HepG2 (cell line): ENCODE measurements at regions not wholly inside any gene's neighbourhood (a gene's known extent, or its start where the extent isn't known, plus 50 kb on each side); places are given as distances from the start of the nearest gene placed in this dataset.
A peak's percentile ranks its signal among the peaks of the same experiment; 100 is the strongest.

Source experiments
- BRD4 ChIP-seq: sonication (generic); formaldehyde crosslinking; IDR thresholded peaks from 2 replicates; pipeline ENCODE4 v1.4.0; 2020; ENCODE audit warnings: missing genetic modification reagents
- CBFB ChIP-seq: sonication (generic); formaldehyde crosslinking; IDR thresholded peaks from 2 replicates; pipeline ENCODE4 v1.4.0; 2020; ENCODE audit warnings: missing genetic modification reagents
- KAT8 ChIP-seq: IDR thresholded peaks from 2 replicates; pipeline ENCODE4 v1.6.1; 2016; ENCODE audit warnings: missing genetic modification reagents, missing compliant biosample characterization
- MED1 ChIP-seq: sonication (generic); formaldehyde crosslinking; IDR thresholded peaks from 2 replicates; pipeline ENCODE4 v1.4.0; 2020; ENCODE audit warnings: missing genetic modification reagents
- NONO ChIP-seq, 2 experiments: fragments of 450-650 bp in 1 of 2; sonication (generic) in 1 of 2; formaldehyde crosslinking in 1 of 2; IDR thresholded peaks in 1 of 2; conservative IDR thresholded peaks in 1 of 2; 2 replicates each; pipeline versions ENCODE4 v1.6.1 to v1.8.0; 2017 to 2022; ENCODE audit warnings: mild to moderate bottlenecking in 1 of 2, missing genetic modification reagents in 1 of 2, moderate library complexity in 1 of 2
- PHF5A ChIP-seq: IDR thresholded peaks from one replicate; pipeline ENCODE4 v1.6.1; 2018; ENCODE audit warnings: low read depth, missing genetic modification reagents; ENCODE audit not compliant: unreplicated experiment
- RELA ChIP-seq: sonication (generic); formaldehyde crosslinking; IDR thresholded peaks from 2 replicates; pipeline ENCODE4 v1.4.0; 2020; ENCODE audit warnings: missing genetic modification reagents
- SKIL ChIP-seq: sonication (generic); formaldehyde crosslinking; IDR thresholded peaks from 2 replicates; pipeline ENCODE4 v1.8.0; 2022; ENCODE audit warnings: missing genetic modification reagents, mild to moderate bottlenecking, moderate library complexity, borderline replicate concordance
- SRSF9 ChIP-seq: fragments of 200-400 bp; formaldehyde crosslinking; IDR thresholded peaks from 2 replicates; pipeline ENCODE4 v1.6.1; 2018; ENCODE audit warnings: borderline replicate concordance, mild to moderate bottlenecking, low read depth, low read length; ENCODE audit not compliant: insufficient read depth, poor library complexity, severe bottlenecking
- TBX2 ChIP-seq: sonication (generic); formaldehyde crosslinking; IDR thresholded peaks from 2 replicates; pipeline ENCODE4 v1.5.0; 2020; ENCODE audit warnings: missing genetic modification reagents, mild to moderate bottlenecking, borderline replicate concordance
- ZNF230 ChIP-seq: sonication (generic); formaldehyde crosslinking; IDR thresholded peaks from 2 replicates; pipeline ENCODE4 v1.4.0; 2020; ENCODE audit warnings: mild to moderate bottlenecking, missing genetic modification reagents
- ZNF263 ChIP-seq: sonication (generic); formaldehyde crosslinking; IDR thresholded peaks from 2 replicates; pipeline ENCODE4 v1.4.0; 2020; ENCODE audit warnings: missing genetic modification reagents
- ZNF382 ChIP-seq: sonication (generic); formaldehyde crosslinking; IDR thresholded peaks from 2 replicates; pipeline ENCODE4 v1.5.0; 2020; ENCODE audit warnings: missing genetic modification reagents, mild to moderate bottlenecking, borderline replicate concordance
- ZNF512 ChIP-seq: sonication (generic); formaldehyde crosslinking; IDR thresholded peaks from 2 replicates; pipeline ENCODE4 v1.4.0; 2020; ENCODE audit warnings: mild to moderate bottlenecking, missing genetic modification reagents
- ZNF552 ChIP-seq: sonication (generic); formaldehyde crosslinking; IDR thresholded peaks from 2 replicates; pipeline ENCODE4 v1.9.0; 2022; ENCODE audit warnings: missing genetic modification reagents, mild to moderate bottlenecking, borderline replicate concordance
- ZNF704 ChIP-seq: sonication (generic); formaldehyde crosslinking; IDR thresholded peaks from 2 replicates; pipeline ENCODE4 v1.8.1; 2023; ENCODE audit warnings: mild to moderate bottlenecking, inconsistent platforms, moderate library complexity, missing genetic modification reagents, borderline replicate concordance
- ZNF724P ChIP-seq: sonication (generic); formaldehyde crosslinking; IDR thresholded peaks from 2 replicates; pipeline ENCODE4 v1.8.0; 2022; ENCODE audit warnings: missing genetic modification reagents, borderline replicate concordance
- ZNF776 ChIP-seq: sonication (generic); formaldehyde crosslinking; IDR thresholded peaks from 2 replicates; pipeline ENCODE4 v1.4.0; 2020; ENCODE audit warnings: mild to moderate bottlenecking, missing genetic modification reagents
- TF ChIP-seq, protein P1 (sequence below): sonication (generic); formaldehyde crosslinking; IDR thresholded peaks from 2 replicates; pipeline ENCODE4 v1.5.0; 2020; ENCODE audit warnings: mild to moderate bottlenecking, low read depth, missing genetic modification reagents, borderline replicate concordance
- TF ChIP-seq, protein P2 (sequence below): sonication (generic); formaldehyde crosslinking; IDR thresholded peaks from 2 replicates; pipeline ENCODE4 v1.8.1; 2023; ENCODE audit warnings: mild to moderate bottlenecking, missing genetic modification reagents, borderline replicate concordance
- TF ChIP-seq, protein P3 (sequence below): sonication (generic); formaldehyde crosslinking; IDR thresholded peaks from 2 replicates; pipeline ENCODE4 v1.5.0; 2020; ENCODE audit warnings: mild to moderate bottlenecking, missing genetic modification reagents

DNA sequence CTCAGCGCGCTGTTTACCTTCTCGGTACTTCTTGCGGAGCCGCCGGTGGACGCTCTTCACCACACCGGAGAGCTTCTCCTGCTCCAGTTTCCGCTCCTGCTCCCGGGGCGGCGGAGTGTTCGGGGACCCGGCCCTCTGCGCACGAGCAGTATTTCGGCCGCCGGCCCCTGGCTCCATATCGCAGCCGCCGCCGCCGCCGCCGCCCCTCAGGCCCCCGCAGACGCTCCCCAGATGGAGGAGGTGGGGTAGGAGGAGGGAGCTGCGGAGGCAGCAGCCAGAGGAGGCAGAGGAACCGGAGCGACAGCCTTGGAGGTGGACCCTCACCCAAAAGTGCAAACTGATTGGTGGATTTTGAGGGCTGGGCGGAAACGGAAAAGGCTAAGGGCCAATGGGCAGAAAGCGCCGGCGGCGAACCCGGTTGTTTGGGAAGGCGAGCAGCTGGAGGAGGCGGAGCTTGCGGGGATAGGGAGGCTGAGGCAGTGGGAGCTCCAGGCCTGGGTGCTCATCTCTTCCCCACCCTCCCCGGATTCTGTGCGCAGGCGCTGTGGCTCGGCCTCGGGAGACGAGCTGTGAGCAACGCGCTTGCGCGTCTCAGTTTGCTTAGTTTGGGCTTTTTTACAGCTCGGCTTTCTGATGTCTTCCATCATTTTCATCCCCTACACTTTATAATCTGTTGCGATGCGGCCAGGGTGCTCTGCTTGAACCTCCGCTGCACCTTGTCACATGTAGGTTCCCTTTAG, 146.9 kb downstream of the GPR85 start (continued):
- TF ChIP-seq ZNF776 (CRISPR knock-in tag) = peak; percentile 42; the same call in 1 of the 2 replicates
- no peak for TF ChIP-seq CBFB (CRISPR knock-in tag)
- no peak for TF ChIP-seq ZNF704
- TF ChIP-seq KAT8 (CRISPR knock-in tag) = peak; percentile 75
- no peak for TF ChIP-seq MED1 (CRISPR knock-in tag)
- TF ChIP-seq SKIL (CRISPR knock-in tag) = no peak
- no peak for TF ChIP-seq ZNF552 (CRISPR knock-in tag)
- TF ChIP-seq ZNF382 (CRISPR knock-in tag) = no peak
- no peak for TF ChIP-seq RELA
- TF ChIP-seq, protein P1, sequence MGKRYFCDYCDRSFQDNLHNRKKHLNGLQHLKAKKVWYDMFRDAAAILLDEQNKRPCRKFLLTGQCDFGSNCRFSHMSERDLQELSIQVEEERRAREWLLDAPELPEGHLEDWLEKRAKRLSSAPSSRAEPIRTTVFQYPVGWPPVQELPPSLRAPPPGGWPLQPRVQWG (CRISPR knock-in tag) = no peak
- no peak for TF ChIP-seq ZNF230 (CRISPR knock-in tag)
- TF ChIP-seq, protein P2, sequence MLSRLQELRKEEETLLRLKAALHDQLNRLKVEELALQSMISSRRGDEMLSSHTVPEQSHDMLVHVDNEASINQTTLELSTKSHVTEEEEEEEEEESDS (CRISPR knock-in tag) = no peak
- no peak for TF ChIP-seq NONO (IDR thresholded peaks at IDR 0.05)
- TF ChIP-seq NONO (CRISPR knock-in tag; conservative IDR thresholded peaks at IDR 0.05) = no peak; the same call in 1 of the 2 replicates
- no peak; the same call in 1 of the 2 replicates for TF ChIP-seq TBX2
- TF ChIP-seq SRSF9 = no peak
- TF ChIP-seq BRD4 (CRISPR knock-in tag) = no peak
- TF ChIP-seq ZNF724P = 0 out of 2 replicates have a peak, but pooled peaks have one; percentile 26
- TF ChIP-seq ZNF263 (CRISPR knock-in tag) = peak; percentile 86
- TF ChIP-seq PHF5A (CRISPR knock-in tag) = no peak
- no peak for TF ChIP-seq ZNF512 (CRISPR knock-in tag)
- TF ChIP-seq, protein P3, sequence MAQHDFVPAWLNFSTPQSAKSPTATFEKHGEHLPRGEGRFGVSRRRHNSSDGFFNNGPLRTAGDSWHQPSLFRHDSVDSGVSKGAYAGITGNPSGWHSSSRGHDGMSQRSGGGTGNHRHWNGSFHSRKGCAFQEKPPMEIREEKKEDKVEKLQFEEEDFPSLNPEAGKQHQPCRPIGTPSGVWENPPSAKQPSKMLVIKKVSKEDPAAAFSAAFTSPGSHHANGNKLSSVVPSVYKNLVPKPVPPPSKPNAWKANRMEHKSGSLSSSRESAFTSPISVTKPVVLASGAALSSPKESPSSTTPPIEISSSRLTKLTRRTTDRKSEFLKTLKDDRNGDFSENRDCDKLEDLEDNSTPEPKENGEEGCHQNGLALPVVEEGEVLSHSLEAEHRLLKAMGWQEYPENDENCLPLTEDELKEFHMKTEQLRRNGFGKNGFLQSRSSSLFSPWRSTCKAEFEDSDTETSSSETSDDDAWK (CRISPR knock-in tag) = no peak
